ENCODE measurements at regions not wholly inside any gene's neighbourhood (a gene's known extent, or its start where the extent isn't known, plus 50 kb on each side); places are given as distances from the start of the nearest gene placed in this dataset.

DNA sequence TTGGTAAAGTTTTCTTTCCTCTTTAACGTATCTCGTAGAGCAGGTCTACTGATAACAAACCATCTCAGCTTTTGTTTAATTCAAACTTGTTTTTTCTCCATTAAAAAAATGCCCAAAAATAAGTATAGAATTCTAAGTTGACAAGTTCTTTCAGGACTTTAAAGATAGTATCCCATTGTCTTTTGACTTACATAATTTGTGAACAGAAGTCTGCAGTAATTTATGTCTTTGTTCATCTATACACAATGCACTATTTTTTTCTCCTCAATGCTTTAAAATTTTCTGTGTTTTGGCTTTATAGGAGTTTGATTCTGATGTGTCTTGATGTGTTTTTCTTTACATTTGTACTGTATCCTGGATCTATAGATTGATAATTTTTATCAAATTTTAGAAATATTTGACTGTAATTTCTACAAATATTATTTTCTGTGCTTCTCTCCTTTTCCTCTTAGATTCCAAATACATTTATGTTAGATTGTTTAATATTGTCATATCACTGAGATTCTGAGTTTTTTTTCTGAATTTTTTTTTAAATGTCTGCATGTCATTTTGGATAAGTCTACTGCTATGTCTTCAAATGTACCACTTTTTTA is 143.3 kb downstream of the FTCDNL1 start:
- H3K9me3 ChIP-seq (replicated peaks) = peaks cover 6% of the 10 kb centered on the region; the same call in 1 of the 2 replicates
- no peak overlapping the region for H3K4me3 ChIP-seq
- no peak for DNase-seq
- H3K27me3 ChIP-seq = no peaks in the 10 kb centered on the region
- no peaks in the 10 kb centered on the region for H3K4me1 ChIP-seq
- no peak overlapping the region for H3K27ac ChIP-seq
- no peaks in the 10 kb centered on the region for H3K36me3 ChIP-seq

DNA sequence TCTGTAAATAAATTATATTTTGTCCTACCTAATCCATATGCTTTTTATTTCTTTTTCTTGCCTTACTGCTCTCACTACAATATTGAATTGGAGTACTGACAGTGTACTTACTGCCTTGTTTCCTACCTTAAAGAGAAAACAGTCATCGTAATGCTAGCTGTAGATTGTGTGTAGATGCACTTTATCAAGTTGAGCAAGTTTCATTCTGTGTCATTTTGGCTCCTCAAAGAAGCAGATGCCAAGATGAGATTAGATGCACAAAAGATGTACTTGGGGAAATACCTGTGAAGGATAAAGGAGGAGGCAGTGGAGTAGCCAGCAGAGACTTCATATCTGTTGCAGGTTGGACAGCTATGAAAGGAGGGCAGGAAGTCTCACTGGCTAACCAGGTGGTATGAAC is 145.5 kb downstream of the FTCDNL1 start:
- peaks cover 6% of the 10 kb centered on the region; the same call in 1 of the 2 replicates for H3K9me3 ChIP-seq (replicated peaks)
- H3K36me3 ChIP-seq = no peaks in the 10 kb centered on the region
- H3K4me3 ChIP-seq = no peak overlapping the region
- H3K4me1 ChIP-seq = no peaks in the 10 kb centered on the region
- DNase-seq = no peak
- no peak overlapping the region for H3K27ac ChIP-seq
- no peaks in the 10 kb centered on the region for H3K27me3 ChIP-seq

DNA sequence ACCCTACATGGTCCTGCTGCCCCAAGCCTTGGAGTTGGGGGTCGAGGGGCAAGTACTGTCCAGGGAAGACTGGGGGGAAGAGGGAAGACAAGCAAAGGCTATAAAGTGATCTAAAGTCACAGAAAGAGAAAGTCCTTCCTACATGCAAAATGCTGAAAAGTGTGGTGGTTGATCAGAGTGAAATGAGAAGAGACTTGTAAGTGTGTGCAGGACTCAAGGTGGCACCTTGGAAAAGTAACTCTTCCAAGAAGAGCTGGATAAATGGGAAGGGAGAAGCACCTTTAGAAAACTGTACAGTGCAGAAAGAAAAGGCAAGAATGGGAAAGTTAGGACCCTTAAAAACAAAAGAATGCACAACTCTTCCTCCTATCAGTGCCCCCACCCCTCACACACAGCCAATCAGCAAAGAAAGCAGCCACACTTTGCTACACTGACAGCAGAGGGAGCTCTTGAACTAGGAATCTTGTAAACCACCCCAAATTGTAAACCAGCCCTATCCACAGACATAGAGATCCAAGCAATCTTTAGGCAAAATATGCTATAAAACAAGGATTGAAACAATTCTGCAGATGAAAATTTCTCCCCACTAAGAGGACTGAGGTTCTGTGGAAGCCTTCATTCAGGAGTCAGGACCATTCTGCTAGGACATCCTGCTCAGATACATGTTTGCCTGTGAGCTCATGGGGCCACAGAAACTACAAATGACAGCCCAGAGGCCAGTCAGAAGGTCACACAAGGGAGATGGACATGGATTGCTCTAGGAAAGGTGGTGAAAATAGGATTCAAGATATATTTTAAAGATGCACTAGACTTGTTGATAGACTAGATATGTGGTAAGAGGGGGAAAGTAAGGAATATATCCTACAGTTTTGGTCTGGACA is 146.4 kb downstream of the FTCDNL1 start:
- peak; percentile 27 to 81 for DNase-seq
- no peaks in the 10 kb centered on the region; the same call in 1 of the 2 replicates for H3K27me3 ChIP-seq
- H3K36me3 ChIP-seq = no peaks in the 10 kb centered on the region

DNA sequence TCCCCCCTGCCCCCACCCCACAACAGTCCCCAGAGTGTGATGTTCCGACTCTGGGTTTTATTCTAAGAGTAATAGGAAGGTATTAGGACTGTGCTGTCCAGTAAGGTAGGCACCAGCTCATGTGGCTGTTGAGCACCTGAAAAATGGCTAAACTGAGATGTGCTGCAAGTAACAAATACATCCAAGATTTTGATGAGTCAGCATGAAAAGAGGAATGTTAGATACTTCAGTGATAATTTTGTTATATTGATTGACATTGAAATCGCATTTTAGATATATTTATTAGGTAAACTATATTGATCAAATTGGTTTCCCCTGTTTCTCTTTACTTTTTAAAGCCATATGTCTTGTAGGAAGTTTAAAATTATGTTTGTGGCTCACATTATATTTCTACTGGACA is 147.8 kb downstream of the FTCDNL1 start:
- no peak overlapping the region for H3K4me3 ChIP-seq
- no peak overlapping the region for H3K27ac ChIP-seq
- no peaks in the 10 kb centered on the region; the same call in 1 of the 2 replicates for H3K27me3 ChIP-seq
- no peaks in the 10 kb centered on the region for H3K4me1 ChIP-seq
- H3K36me3 ChIP-seq = no peaks in the 10 kb centered on the region
- peaks cover 1% of the 10 kb centered on the region; the same call in 1 of the 2 replicates for H3K9me3 ChIP-seq (replicated peaks)
- no peak for DNase-seq

More for the DNA sequence above, 146.4 kb downstream of the FTCDNL1 start:
- Histone ChIP-seq H3K9me3 (replicated peaks) (peaks cover 6% of the 10 kb centered on the region; the same call in 1 of the 2 replicates), H3K4me1 (no peaks in the 10 kb centered on the region), H3K4me3 (no peak overlapping the region), H3K27ac (no peak overlapping the region)

DNA sequence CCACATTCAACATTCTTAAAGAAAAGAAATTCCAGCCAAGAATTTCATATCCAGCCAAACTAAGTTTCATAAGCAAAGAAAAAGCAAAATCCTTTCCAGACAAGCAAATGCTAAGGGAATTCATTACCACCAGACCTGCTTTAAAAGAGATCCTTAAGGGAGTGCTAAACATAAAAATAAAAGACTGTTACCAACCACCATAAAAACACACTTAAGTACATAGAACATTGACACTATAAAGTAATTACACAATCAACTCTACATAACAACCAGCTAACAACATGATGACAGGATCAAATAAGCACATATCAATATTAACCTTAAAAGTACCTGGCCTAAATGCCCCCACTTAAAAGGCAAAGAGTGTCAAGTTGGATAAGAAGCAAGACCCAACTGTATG is 153.5 kb downstream of the FTCDNL1 start:
- Histone ChIP-seq H3K4me1 (peaks cover 7% of the 10 kb centered on the region; the same call in 1 of the 2 replicates), H3K9me3 (replicated peaks) (no peaks in the 10 kb centered on the region), H3K27ac (no peak overlapping the region), H3K36me3 (no peaks in the 10 kb centered on the region), H3K4me3 (no peak overlapping the region), H3K27me3 (no peaks in the 10 kb centered on the region; the same call in 1 of the 2 replicates)
- DNase-seq = no peak

DNA sequence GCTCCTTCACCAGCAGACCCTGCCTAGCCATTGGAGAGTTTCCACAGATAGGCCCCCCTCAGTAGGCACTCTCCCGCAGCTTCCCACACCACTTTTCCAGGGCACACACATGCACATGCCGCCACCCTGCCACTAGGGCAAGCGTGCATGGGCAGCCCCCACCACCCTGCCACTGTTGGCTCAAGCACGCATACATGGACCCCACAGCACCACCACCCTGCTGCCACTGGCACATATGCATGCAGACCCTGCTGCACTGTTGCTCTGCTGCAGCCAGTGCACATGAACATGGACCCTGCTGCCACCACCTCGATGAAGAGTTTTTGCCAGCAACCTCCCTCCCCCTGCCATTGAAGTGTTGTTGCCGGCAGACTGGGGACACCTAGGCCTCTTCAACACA is 154.9 kb downstream of the FTCDNL1 start:
- no peaks in the 10 kb centered on the region for H3K9me3 ChIP-seq (replicated peaks)
- no peak overlapping the region for H3K27ac ChIP-seq
- H3K4me3 ChIP-seq = no peak overlapping the region
- no peak for DNase-seq
- peaks cover 12% of the 10 kb centered on the region for H3K4me1 ChIP-seq
- H3K36me3 ChIP-seq = no peaks in the 10 kb centered on the region
- H3K27me3 ChIP-seq = no peaks in the 10 kb centered on the region; the same call in 1 of the 2 replicates

DNA sequence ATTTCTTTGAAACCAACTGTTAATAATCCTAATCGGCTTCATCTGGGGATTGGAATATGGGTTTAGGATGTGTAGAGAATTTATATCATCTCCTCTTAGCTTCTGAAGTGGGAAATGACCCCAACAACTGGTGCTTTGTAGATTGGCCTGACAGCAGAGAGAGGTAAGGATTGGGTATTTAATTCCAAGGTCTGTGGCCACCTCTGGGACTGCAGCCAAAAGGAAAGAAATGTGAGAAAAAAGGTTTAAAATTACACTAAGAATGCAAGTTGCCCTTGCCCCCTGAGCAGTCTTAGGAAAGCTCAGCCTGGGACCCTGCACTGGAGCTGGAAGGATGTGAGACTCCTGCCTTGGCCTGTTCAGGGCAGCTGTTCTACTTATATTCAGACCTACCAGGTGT is 157.1 kb downstream of the FTCDNL1 start:
- DNase-seq = peak; percentile 50 to 74
- no peak overlapping the region for H3K4me3 ChIP-seq
- peaks cover 12% of the 10 kb centered on the region for H3K4me1 ChIP-seq
- H3K27ac ChIP-seq = no peak overlapping the region
- no peaks in the 10 kb centered on the region for H3K36me3 ChIP-seq
- H3K27me3 ChIP-seq = no peaks in the 10 kb centered on the region
- H3K9me3 ChIP-seq (replicated peaks) = no peaks in the 10 kb centered on the region

DNA sequence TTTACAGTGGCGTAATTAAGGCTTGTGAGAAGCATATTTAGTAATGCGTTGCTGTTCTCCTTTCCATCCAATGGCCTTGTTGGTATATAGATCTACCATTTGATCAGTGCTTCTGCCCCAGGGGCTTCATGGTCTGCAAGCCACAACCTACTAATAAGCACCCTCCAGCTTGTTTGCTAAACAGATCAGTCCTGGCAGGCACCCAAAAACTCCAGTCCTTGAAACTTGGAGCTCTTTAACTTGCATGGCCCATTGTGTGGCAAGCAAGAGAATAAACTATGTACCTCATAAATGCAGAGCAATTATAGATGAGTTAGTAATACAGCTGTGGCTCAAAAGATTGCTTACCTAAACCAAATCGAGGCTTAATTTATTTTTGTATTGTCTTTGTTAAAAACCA is 158.5 kb downstream of the FTCDNL1 start:
- peaks cover 12% of the 10 kb centered on the region for H3K4me1 ChIP-seq
- no peak overlapping the region for H3K27ac ChIP-seq
- H3K36me3 ChIP-seq = no peaks in the 10 kb centered on the region
- H3K27me3 ChIP-seq = no peaks in the 10 kb centered on the region
- H3K4me3 ChIP-seq = no peak overlapping the region
- H3K9me3 ChIP-seq (replicated peaks) = no peaks in the 10 kb centered on the region
- peak; percentile 70 to 76 for DNase-seq

DNA sequence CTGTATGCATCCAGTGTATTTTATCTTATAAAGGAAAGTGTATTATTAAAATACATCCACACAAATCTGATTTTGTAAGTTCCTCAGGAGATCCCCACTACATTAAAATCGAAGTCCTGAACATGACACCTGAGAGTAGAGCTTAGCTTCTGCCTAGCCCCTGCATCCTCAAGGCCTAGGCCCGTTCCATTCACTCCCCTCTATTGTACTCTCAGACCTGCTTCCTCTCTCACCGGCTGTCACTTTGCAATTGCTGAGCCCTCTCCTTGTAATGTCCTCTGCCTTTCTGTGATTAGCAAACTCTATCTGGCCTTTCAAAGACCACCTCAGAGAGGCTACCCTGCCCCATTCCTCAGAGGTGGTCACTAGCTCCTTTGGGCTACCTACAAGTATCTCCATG is 160.8 kb downstream of the FTCDNL1 start:
- no peak overlapping the region for H3K27ac ChIP-seq
- H3K9me3 ChIP-seq (replicated peaks) = no peaks in the 10 kb centered on the region
- peaks cover 12% of the 10 kb centered on the region for H3K4me1 ChIP-seq
- H3K4me3 ChIP-seq = no peak overlapping the region
- DNase-seq = no peak
- H3K27me3 ChIP-seq = no peaks in the 10 kb centered on the region
- H3K36me3 ChIP-seq = no peaks in the 10 kb centered on the region

DNA sequence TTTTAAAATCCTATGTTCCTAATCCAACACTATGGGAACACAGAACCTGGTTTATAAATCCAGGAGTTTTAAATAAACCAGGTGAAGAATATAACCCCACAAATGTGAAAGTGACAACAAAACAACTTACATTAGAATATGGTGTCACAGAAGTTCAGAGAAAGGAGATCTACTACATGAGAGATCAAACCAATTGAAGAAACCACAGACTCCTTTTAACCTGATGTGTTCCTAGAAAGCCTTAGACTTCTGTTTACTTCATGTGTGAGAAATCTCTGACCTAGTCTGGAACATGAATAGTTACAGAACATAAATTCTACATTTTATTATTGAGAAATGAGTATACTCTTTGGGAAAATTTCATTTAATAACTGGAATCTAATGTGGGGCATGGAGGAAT is 165.3 kb downstream of the FTCDNL1 start:
- H3K27ac ChIP-seq = no peak overlapping the region
- H3K36me3 ChIP-seq = no peaks in the 10 kb centered on the region
- H3K4me1 ChIP-seq = no peaks in the 10 kb centered on the region
- no peaks in the 10 kb centered on the region for H3K27me3 ChIP-seq
- H3K4me3 ChIP-seq = no peak overlapping the region
- H3K9me3 ChIP-seq (replicated peaks) = no peaks in the 10 kb centered on the region
- DNase-seq = no peak

DNA sequence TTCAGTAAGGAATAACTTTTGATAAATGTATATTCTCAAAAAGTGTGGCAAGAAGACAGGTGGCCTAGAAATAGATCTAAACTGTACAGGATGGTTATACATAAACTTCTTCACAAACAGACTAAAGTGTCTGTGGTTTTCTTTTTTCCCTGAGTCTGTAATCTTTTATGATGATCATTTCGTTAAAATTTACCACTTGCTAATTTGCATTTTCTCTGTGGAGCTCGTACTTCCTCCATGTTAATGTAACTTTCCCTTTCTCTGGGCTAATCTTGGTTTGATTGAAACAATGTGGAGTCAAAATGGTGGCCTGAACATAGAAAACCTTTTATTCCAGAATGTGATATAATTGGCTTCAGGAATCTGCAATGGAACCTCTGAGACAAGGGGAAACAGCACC is 166.2 kb downstream of the FTCDNL1 start:
- no peaks in the 10 kb centered on the region for H3K4me1 ChIP-seq
- H3K4me3 ChIP-seq = no peak overlapping the region
- DNase-seq = no peak
- no peaks in the 10 kb centered on the region for H3K9me3 ChIP-seq (replicated peaks)
- no peak overlapping the region for H3K27ac ChIP-seq
- no peaks in the 10 kb centered on the region for H3K36me3 ChIP-seq
- no peaks in the 10 kb centered on the region for H3K27me3 ChIP-seq

DNA sequence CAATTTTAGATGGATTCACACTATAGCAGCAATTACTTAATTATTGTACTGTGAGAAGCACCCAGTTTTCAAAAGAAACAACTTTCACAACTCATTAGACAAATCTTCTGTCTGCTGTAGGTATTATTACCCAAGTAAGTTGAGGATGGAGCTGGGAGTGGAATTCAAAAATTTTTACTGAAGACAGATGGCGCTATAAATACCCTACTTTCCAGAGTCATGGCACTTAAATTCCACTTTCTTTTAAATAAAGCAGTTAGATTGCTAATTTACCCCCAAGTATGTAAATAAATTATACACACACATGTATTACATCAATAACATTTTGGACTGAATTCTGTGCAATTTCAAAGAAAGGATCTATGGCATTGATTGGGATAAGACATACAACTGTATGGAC is 166.8 kb downstream of the FTCDNL1 start:
- Histone ChIP-seq H3K9me3 (replicated peaks) (no peaks in the 10 kb centered on the region), H3K4me1 (no peaks in the 10 kb centered on the region), H3K27me3 (no peaks in the 10 kb centered on the region), H3K4me3 (no peak overlapping the region), H3K36me3 (no peaks in the 10 kb centered on the region), H3K27ac (no peak overlapping the region)
- no peak for DNase-seq

DNA sequence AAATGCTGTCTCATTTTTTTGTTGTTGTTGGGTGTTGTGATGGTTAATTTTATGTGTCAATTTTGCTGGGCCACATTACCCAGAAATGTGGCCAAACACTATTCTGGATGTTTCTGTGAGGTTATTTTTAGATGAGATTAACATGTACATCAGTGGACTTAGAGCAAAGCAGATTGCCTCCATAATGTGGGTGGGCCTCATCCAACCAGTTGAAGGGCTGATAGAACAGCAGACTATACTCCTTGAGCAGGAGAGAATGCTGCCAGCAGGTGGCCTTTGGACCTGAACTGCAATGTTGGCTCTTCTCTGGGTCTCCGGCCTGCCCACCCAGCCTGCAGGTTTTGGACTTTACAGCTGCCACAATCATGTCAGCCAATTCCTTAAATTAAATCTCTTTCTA is 169.0 kb downstream of the FTCDNL1 start:
- Histone ChIP-seq H3K27me3 (no peaks in the 10 kb centered on the region), H3K4me3 (no peak overlapping the region), H3K9me3 (replicated peaks) (no peaks in the 10 kb centered on the region), H3K27ac (no peak overlapping the region), H3K4me1 (no peaks in the 10 kb centered on the region), H3K36me3 (no peaks in the 10 kb centered on the region)
- DNase-seq = no peak

DNA sequence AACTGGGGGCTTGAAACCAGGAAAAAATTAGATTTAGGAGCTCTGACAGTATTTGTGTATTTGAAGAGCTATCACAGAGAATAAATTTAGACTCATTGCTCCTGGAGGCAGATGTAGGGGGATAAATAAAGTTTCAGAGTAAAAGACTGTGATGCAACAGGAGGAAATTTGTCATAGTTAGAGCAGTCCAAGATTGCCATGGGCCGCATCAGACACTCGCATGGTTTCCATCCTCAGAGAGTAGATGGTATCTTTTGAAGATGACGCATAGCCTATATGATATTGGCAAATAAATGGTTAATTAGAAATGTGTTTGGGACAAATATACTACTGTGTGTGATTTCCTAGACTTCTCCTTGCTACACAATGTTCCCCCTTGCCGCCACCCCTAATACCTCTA is 170.5 kb downstream of the FTCDNL1 start:
- Histone ChIP-seq H3K36me3 (no peaks in the 10 kb centered on the region), H3K27ac (no peak overlapping the region), H3K4me3 (no peak overlapping the region), H3K9me3 (replicated peaks) (no peaks in the 10 kb centered on the region), H3K27me3 (no peaks in the 10 kb centered on the region), H3K4me1 (no peaks in the 10 kb centered on the region)
- no peak for DNase-seq

DNA sequence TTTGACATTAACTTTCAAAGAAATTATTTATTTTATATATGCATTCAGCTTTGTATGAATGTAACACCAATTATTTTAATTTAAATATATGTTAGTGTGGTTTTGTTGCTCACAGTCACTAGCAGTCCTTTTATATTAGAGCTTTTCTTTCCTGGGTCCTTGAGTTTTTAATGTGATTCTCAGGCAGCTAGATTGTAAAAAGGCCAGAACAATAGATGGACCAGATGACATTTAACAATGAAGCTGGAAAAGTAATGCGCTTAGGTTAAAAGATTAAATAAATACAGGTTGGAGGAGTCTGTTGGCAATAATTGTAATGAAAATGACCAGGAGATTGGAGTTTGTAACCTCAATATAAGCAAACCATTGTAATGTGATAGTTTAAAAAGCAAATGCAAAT is 171.1 kb downstream of the FTCDNL1 start:
- Histone ChIP-seq H3K27ac (no peak overlapping the region), H3K9me3 (replicated peaks) (no peaks in the 10 kb centered on the region), H3K4me3 (no peak overlapping the region), H3K27me3 (no peaks in the 10 kb centered on the region), H3K36me3 (no peaks in the 10 kb centered on the region), H3K4me1 (no peaks in the 10 kb centered on the region)
- no peak for DNase-seq

Data from SJCRH30 (cell line).